Hematopoietic multipotent progenitor cell treated with erythropoietin and hydrocortisone succinate and interleukin-3 and kit ligand, for 15 days (in vitro differentiated cells): ENCODE measurements at regions not wholly inside any gene's neighbourhood (a gene's known extent, or its start where the extent isn't known, plus 50 kb on each side); places are given as distances from the start of the nearest gene placed in this dataset.

Experiments
- DNase-seq: peaks from one replicate; pipeline ENCODE4 v3.0.0-alpha.2; 2015; ENCODE audit warnings: low spot score

DNA sequence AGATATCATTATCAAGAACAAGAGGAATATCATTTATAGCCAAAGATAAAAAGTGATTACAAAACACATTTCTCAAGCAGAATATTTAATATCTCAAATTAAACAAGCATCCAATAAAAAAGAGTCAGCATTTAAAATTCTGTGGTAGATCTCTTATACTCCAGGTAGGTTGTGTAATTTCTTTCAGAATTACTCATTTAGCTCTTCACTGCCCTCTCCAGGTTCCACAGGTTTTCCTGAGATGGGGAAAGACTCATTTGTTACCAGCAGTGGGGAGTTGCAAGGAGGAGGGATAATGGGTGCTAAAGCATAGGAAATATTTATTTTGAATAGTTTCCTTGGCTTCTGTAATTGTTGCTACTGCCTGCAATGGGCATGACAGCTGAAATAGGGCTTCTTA lies 83.1 kb upstream of the RASGRP1 start:
- DNase-seq: no peak

DNA sequence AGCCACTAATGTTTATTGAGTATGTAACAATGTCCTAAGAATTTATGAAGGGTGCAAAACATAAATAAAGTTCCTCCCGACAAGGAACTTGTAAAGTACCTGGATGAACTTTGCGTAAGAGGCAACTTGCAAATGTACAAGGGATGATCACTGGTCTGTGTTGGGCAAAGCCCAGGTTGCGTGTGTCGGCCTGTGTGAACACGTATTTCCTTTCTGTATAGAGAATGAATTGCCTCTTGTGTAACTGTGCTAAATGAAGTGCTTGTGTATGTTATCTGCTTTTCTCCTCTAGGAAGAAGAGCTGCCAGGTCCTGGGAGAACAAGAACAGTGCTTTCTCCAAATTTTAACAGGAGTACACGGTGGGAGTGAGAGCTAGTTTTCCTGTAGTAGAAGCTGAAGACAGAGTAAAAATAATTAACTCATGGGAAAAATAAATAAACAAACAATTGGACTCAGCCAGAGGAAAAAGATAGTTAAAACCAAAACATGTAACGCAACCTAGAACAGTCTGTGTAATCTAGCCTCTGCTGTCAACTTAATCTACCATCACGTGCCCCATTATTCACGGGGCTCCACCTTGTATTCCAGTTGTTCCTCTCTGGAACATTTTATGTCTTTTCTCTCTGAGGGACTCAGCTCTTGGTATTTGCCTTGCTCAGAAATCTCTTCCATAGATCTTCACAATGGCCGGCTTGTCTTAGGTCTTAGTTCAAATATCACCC lies 83.7 kb upstream of the RASGRP1 start:
- no peak for DNase-seq

DNA sequence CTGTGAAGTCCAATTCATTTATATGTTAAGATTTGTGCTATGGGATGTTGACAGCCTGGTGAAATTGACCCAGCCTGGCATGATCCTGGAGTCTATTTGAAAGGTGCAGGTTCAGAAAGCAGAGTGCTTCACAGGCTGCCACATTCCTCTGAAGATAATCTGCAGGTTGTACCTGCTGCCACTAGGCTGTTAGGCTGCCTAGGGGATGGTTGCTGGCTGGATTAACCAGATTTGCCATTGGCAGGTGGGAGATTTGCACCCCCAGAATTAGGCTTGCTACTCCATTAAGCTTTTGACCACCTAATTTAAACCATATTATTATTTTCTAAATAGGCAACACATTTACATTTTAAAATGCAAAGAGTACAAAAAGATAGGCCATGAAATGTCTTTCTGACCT lies 85.8 kb upstream of the RASGRP1 start:
- no peak for DNase-seq

DNA sequence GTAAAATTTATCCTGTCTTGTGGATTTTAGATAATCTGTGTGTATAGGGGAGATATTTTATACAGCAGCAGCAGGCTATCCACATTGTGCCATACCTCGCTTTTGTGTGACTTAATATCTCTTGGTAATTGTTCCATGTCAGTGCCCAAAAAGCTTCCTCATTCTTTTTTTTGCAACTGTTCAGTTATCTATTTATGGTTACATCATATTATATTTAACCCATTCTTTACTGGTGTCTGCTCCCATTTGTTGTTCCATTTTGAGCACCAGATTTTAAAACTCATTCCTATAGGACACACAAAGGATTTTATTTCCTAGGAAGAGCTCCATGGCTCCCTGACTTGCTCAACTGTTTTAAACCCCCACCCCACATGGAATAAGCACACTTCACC lies 86.3 kb upstream of the RASGRP1 start:
- DNase-seq: no peak

DNA sequence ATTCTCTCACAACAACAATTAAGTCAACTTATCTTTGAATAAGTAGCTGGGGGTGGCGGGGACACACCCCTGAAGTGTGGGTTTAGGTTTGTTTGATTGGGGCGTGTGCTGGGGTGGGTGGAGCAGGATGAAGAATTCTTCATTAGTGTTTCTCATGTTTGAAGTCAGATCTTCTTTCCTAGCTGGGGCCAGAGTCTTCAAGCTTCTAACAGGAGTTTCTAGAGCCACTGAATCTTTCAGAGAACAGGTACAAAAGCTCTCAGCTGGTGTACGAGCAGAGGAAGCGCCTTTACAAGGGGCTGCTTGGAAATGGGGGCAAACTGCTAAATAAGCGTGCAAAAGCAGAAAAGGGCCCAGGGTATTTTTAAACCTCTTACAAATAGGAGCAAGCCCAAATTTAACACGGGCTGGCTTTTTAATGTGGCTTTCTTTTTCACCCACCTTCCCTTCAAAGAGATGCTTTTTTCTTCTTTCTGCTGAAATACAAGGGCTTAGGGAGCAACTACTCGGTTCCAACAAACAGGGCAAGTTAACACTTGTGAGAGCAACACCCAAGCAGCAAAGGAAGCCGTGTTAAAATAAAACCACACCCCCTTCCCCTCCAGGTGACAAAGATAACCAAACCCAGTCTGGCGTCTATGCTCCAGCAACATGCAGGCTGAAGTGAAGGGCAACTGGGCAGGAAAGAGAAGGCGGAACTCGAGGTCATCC lies 86.9 kb upstream of the RASGRP1 start:
- DNase-seq: no peak

DNA sequence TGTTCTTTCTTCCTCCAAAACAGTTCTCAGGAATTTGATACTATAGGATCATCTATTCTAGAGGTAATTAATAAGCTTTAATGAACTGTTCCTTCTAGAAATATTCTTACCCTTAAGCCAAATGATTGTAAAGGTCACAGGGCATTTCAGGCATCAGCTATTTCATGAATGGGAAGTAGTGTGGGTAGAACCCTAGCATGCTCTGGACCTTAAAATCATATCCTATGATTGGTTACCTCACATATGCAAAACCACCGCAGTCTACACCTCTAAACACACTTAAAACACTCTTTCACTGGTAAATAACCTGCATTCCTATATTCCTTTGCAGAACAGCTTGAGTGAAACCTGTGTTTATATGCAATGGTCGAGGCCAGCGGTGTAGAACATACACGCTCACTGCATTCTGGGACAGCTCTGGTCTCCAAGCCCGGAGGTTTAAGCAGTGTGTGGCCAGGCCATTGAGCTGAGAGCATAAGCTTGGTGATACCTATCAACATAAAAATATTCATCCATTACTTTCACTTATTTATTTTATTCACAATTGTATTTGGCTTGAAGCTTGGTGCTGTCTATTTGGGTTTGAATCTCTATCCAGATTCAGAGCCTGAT lies 87.7 kb upstream of the RASGRP1 start:
- DNase-seq: no peak

DNA sequence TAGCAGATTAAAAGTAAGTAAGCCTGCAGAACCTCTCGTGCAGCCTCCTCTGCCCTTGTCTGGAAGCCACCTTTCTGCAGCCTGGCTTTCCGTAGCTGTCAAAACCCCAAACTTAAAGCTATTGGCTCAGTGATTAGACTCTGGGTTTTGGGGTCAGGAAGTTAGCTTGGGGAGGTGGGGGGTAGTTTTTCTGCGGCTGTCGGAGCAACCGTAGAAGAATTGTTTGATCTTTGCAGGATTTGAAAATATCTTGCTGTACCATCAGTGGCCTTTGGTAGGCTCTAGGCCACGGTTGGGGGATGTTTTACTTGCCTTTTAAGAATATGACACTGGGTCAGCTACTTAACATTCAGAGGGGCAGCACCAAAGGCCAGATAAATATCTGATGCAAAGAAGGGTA lies 88.4 kb upstream of the RASGRP1 start:
- DNase-seq: no peak

DNA sequence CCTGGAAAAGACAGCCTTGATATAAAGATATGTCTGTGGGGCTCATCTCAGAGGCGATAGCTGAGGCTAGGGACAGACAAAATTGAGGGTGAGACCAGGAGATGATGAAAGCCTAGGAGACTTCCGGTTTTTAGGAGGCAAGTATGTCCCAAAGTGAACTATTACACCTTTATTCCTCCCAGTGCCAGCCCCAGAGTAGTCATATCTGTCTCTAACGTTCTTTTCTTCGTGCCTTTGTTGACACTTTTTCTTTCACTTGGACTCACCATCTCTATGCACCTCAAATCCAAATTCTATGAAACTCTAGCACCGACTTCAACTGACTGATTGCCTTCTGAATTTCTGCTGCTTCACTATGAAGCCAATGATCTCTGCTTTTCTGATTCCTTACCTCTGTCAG lies 93.8 kb upstream of the RASGRP1 start:
- DNase-seq: no peak

DNA sequence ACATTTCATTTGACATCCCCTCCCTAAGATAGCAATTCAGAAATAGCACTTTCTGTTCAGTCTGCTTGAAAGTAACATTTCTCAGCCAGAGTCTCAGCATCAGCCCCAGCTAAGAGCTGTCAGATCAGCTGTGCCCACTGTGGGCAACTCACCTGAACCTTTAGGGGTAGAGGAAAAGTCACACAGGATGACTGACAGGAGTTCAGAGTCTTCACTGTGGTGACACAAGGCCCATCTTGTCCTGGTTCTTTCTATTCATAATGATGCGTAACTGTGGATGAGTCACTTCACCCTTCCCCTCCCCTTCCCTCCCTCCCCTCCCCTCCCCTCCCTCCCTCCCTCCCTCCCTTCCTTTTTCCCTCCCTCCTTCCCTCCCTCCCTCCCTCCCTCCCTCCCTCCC lies 96.1 kb upstream of the RASGRP1 start:
- DNase-seq: no peak

DNA sequence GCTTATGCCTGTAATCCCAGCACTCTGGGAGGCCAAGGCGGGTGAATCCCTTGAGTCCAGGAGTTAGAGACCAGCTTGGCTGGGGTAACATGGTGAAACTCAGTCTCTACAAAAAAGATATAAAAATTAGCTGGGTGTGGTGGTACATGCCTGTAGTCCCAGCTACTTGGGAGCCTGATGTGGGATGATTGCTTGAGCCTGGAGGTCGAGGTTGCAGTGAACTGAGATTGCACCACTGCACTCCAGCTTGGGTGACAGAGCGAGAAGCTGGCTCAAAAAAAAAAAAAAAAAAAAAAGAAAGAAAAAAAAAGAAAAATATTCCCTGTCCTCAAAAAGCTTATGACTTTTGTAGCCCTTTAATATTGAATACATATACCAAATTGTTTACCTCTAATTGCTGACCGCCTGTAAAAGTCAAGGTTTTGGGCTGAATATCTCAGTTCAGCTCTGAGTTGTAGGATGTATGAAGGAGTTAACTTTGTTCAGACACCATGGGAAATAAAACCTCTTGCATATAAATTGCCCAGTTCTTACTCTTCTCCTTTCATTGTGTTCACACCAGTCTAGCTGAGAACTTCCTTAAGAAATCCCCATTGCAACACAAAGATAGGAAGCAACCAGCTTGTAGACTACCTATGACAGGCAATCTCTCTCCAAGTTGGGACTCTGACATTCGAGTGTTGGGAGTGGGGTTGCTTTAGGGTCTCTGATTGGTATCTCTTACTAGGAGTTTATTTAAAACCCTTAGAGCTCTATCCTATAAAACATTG lies 97.6 kb upstream of the RASGRP1 start:
- no peak for DNase-seq

DNA sequence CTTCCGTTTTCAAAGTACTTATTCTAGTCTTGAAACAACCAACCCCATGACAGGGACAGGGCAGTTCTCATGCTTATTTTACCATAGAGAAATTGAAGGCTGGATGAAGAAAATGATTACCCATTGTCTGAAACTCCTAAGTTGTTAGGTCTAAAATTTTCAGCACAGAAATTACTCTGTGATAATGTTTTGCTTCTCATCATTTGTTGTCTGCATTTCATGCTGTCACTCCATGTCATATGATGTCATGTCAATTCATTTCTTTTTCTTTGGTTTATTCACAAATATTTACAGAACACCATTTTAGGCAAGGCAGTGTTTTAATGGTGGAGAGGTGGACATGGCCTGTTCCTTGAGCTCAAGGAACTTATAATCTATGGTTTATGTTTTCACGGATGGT lies 98.2 kb upstream of the RASGRP1 start:
- DNase-seq: no peak

DNA sequence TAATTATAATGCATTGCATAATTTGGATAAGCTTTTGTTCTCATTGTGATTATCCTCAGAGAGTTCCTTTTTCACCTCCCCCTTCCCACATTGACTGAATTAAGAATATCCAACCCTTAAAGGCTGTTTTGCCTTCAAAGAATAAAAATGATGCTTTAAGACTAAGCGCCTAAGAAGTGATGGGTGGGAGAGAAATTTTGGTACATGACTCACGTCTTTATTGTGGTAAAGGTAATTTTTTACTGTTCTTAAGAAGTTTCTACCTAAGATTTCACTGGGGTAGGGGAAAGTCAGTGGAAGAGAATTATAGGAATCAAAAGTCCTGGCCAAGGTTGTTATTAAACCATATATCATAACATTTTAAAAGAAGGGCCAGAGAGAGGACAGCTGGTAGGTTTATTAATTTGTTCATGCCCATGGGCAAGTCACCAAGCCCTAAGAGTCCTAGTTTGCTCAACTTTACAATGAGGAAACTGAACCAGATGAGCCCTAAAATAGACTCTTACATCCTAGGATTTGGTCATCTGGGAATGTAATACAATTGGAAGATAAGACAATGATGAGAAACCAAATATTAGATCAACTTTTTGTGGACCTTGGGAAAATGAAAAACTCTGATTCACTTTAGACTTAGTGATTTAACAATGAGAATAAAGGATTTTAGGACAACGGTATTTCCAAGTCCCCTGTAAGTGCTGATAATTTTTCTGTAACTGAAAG lies 101.1 kb upstream of the RASGRP1 start:
- no peak for DNase-seq

DNA sequence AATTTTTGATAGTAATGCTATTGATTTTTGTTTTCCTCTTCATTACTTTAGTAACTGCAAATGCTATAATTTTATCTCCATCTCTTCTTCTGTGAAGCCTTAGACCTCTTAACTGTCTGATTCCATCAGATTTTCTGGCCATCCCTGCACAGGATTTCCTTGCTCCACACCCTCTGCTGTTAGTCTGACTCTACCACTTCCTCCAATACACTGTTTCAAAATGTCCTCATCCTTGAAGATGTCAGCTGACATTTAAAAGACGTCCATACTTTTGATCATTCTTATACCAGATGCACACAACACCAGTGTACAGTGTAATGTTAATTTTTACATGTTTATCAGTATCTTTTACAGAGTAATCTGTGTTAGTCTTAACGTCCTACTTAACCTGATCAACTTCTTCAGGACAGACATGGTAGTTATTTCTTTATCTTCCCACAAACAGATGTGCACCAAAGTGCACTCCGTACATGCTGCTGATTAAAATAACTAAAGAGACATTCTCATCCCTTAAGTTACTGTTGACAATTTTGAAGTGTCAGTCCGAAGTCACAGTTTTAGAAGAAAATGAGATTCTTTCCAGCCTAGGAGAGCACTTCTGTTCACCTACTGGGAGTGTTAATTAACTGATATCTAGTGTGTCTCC lies 102.4 kb upstream of the RASGRP1 start:
- no peak for DNase-seq

DNA sequence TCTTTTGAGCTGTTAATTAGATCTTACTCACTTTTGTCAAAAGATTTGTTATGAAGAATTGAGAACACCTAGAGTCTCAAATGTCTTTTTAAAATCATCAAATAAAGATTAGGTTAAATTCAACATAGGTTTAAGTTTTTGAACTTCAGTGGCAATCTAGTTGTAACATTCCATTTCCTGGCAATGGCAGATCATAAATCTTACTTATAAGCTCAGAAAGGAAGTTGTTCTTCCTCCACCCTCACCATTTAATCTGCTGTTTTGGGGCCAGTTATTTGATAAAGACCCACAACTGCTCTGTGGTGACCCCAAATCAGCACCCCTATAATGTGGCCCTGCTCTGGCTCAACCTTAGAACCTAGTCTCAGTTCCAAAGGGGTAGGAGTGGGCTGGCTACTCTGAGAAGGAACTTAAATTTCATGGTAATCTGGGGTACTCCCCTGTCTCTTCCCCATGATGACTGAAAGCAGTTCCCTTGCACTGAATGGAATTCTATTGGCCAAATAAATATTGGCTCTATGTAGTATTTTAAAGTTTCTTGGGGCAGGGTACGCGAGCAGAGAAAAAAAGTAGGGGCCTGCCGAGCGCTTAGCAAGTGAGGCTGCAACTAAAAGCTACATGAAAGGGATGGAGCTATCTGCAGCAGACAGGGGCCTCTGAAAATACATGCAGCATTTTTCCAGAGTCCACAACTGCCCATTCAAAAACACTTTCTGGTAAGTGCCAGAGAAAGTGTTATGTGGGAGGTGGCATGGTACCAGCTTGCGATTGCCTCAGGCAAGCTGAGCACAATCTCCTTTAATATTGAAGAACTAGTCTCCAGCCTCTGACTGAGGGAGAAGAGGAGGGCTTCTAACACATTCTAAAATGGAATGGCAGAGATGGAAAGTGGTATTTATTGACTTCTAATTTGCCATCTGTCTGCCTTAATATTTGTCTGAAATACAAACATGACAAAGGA lies 103.6 kb upstream of the RASGRP1 start:
- no peak for DNase-seq

DNA sequence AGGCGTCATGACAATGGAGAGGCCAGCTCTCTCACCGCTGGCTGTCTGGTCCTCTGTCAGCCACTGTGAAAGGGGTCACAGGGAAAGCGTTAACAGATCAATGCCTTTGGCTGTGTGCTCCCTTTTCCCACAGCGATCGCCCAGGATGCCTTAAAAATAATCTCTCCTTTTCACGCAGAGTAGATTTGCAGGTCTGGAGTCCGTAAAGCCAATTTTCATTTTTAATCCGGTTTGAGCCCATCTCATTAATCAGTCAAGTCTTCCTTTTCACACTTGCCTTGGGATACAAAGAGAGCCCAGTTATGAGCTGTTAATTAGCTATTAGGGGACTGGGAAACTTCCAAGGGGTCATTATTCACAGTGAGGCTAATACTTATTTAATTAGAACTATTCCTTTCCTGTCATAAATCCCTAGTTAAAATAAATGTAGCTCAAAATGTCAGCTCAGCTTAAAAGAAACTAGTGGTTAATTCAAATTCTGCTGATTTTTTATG lies 104.3 kb upstream of the RASGRP1 start:
- no peak for DNase-seq

DNA sequence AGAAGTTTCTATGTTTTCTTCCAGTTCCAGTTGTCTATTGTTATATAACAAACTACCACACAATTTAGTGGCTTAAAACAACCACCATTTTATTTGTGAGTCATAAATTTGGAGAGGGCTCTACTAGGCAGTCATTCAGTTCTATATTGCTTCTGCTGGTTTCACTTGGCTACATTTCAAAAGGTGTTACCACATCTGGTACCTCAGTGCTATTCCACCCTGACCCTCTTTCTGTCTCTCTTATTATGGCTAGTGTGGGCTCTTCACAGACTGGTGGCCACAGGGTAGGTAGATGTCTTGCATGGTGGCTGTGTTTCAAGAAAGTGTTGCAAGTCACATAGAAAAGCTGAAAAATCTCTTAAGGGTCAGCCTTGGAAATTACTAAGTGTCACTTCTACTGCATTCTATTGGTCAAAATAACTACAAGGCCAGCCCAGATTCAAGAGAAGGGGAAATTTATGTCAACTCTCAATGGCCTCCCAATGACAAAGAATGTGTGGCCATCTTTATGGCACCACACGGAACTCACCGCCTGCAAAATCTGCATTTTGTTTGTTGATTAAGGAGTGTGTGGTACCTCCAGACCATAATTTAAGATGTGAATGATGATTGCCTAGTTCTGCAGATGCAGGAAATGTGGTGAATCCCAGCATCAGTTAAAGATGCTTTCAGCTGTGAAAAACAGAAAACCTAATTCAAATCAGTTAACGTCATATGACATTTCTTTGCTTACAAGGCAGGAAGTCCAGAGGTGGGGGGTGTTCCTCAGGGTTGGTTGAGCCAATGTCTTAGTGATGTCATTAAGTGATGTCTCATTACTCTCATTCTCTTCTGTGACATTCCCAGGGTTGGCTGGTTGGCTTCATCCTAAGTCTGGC lies 105.8 kb upstream of the RASGRP1 start:
- no peak for DNase-seq

DNA sequence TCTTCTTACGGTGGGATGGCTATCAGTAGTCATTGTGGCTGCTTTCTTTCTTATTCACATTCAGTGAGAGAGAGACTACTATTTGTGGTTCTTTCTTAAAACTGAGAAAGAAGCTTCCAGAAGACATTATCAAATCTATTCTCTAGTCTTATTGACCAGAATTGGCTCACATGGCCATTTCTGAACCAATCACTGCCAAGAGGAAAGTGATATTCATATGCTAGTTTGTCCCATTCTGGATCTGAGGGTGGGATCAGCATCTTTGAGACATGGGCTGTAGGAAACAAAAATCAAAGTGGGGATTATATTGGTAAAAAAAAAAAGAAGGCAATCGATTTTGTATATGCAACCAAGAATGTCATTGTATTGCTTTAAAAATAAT lies 106.4 kb upstream of the RASGRP1 start:
- DNase-seq: no peak

DNA sequence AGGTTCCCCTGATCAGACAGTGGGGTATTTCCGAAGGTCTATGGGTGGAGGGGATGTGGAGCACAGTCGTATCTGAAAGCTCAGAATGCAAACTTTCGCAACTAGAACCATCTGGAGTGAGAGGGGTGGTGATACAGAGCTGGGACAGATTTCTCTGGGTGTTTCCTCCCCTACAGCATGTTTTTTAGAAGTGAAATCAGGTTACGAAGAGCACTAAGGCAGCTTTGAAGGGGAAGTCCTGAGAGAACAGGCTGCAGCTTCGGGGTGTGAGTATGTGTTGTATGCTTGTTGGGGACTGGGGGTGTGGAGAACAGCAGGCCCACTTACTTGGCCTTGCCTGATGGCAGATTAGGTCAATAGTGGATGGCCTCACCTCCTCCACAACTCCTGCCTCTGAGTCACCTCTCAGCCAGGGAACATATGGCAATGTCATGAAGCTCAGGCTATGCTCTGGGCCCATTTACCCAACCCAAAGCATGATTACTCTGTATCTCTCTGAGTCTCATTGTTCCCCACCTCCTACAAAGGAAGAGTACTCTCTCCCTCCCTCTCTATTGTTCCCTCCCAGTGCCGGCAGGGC lies 107.2 kb upstream of the RASGRP1 start:
- DNase-seq: no peak

DNA sequence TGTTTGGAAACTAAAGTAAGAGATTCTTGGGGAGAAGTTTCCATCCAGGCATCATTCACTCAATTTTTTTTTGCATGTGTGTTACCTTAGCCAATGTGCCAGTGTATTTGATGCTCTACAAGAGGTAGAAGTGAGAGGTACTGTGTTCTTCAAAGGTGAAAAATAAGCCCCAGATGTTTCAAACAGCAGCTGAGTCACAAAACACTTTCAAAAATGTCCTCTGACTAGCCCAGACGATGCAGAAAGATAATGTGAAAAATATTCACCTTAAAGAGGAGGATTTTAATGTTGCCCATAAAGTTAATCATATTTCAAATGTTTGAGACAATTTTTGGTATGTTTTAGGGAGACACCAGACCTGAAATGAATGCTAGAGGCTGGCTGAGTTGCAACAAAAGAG lies 107.7 kb upstream of the RASGRP1 start:
- DNase-seq: no peak
